T-helper 2 cell (primary cell): ENCODE measurements at regions not wholly inside any gene's neighbourhood (a gene's known extent, or its start where the extent isn't known, plus 50 kb on each side); places are given as distances from the start of the nearest gene placed in this dataset.
"Not testable (repeated sequence)": the region's sequence is repeated elsewhere in the genome, so short reads cannot be mapped to it uniquely, and the experiment has no call there.

Experiments
- DNase-seq, 5 experiments: peaks; one replicate each; pipeline versions ENCODE4 v3.0.0 to v3.0.0-alpha.2; 2012 to 2022

DNA sequence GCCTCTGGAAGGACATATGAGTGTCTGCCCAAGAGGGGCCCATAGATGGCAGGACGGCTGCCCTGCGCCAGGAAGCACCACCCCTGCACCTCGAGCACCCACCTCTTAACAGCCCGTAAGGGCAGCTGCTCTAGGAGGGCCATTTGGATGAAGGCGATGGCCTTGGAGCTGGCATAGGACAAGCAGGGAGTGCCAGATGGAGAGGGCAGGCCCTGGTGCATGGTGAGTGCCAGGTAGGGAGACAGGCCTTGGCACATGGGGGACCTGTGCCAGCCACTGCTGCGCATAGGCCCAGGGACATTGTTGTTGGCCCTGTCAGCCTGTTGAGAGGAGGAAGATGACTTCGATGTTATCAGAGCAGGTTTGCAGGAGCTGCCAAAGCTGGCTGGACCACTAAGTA lies 134.2 kb downstream of the SLC25A46 start:
- DNase-seq: no peak

DNA sequence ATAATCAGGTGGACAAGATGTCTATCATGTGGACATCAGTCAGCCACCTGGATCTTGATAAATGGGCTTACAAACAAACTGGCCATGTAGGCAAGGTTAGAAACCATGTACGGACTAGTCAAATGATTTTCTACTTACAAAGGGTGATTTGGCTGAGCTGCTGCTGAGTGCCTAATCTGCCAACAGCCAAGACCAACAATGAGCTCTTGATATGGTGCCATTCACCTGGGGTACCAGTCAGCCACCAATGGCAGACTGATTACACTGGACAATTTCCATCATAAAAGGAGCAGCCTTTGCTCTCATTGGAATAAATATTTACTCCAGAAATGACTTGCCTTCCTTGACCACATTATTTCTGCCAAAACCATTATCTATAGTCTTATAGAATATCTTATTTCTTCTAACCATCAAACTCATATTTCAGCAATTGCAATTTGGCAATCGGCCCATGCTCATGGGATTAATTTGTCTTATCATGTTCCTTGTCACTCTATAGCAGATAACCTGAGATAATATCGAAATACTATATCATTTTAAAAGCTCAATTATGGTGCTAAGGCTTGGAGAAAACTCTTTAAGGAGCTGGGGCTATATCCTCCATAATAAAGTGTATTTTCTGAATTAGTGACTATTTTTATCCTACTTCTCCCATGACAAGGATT lies 135.1 kb downstream of the SLC25A46 start:
- no peak for DNase-seq

DNA sequence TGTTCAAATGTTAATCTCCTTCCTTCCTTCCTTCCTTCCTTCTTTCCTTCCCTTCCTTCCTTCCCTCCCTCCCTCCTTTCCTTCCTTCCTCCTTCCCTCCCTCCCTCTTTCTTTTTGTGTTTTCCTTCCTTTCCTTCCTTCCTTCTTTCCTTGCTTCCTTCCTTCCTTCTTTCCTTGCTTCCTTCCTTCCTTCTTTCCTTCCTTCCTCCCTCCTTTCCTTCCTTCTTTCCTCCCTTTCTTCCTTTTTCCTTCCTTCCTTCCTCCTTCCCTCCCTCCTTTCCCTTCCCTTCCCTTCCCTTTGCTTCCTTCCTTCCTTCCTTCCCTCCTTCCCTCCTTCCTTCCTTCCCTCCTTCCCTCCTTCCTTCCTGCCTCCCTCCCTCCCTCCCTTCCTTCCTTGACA lies 136.3 kb downstream of the SLC25A46 start:
- not testable (repeated sequence) for DNase-seq

DNA sequence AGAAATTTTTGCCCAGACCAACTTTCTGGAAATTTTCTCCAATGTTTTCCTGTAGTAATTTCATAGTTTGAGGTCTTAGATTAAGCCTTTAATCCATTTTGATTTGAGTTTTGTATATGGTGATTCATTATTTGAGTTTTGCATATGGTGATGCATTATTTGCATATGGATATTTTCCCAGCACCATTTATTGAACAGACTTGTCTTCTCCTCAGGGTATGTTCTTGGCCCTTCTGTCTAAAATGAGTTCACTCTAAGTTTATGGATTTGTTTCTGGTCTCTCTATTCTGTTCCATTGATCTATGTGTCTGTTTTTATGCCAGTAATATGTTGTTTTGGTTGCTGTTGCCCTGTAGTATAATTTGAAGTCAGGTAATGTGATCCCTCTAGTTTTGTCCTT lies 139.3 kb downstream of the SLC25A46 start:
- DNase-seq: no peak

DNA sequence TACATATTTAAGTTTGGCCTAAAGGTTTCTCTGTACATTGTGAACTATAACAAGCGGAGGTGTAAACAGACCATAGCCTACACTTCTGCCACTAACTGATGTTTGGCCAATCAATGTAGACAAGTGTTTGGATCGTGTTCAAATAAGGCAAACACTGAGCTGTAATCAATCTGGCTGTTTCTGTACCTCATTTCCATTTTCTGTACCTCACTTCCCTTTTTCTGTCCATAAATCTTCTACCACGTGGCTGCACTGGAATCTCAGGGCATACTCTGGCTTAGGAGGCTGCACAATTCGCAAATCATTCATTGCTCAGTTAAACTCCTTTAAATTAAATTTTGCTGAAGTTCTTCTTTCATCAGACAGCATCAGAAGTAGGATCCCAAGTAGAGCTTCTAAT lies 140.9 kb downstream of the SLC25A46 start:
- DNase-seq: no peak

DNA sequence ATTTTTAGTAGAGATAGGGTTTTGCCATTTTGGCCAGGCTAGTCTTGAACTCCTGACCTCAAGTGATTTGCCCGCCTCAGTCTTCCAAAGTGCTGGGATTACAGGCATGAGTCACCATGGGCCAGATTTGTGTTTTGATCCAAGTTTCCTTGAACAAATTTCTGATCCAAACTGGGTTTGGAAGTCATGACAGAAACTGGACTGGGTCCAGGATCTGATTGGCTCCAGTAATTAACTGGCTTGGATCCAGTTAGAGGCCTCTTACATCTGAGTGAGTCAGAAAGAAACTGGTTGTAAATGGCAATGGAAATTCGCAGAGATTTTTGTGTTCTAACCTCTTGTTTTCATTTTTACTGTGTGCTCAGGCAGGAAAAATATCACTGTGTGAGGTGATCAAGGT lies 141.6 kb downstream of the SLC25A46 start:
- DNase-seq: no peak

DNA sequence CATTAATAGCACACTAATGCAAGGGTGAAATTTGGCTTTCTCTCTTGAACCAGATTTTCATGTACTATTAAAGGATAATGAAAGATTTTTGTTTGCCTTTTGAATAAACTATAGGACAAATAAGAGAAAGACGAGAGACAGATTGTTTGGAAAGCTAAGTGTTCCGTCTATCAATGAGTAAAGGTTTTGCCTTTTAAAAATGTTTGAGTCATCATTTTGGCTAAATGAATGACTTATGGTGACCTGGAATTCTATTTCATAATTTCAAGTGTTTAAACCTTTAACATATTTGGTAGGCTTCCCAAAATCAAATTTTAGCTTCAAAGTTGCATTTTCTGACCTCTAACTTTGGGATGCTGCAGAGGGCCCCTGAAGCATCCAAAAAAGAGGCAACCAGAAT lies 145.2 kb downstream of the SLC25A46 start:
- DNase-seq: no peak

DNA sequence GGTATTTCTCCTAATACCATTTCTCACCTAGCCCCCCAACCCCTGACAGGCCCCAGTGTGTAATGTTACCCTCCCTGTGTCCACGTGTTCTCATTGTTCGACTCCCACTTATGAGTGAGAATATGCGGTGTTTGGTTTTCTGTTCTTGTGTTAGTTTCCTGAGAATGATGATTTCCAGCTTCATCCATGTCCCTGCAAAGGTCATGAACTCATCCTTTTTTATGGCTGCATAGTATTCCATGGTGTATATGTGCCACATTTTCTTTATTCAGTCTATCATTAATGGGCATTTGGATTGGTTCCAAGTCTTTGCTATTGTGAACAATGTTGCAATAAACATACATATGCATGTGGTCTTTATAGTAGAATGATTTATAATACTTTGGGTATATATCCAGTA lies 148.4 kb downstream of the SLC25A46 start:
- not testable (repeated sequence) for DNase-seq

DNA sequence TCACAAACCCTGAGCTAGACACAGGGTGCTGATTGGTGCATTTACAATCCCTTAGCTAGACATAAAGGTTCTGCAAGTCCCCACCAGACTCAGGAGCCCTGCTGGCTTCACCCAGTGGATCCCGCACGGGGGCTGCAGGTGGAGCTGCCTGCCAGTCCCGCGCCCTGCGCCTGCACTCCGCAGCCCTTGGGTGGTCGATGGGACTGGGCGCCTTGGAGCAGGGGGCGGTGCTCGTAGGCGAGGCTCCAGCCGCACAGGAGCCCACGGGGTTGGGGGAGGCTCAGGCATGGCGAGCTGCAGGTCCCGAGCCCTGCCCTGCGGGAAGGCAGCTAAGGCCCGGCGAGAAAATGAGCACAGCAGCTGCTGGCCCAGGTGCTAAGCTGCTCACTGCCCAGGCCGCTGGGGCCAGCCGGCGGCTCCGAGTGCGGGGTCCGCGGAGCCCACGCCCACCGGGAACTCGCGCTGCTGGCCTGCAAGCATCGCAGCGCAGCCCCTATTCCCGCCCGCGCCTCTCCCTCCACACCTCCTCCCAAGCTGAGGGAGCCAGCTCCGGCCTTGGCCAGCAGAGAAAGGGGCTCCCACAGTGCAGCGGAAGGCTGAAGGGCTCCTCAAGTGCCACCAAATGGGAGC lies 155.2 kb downstream of the SLC25A46 start:
- not testable (repeated sequence) for DNase-seq

DNA sequence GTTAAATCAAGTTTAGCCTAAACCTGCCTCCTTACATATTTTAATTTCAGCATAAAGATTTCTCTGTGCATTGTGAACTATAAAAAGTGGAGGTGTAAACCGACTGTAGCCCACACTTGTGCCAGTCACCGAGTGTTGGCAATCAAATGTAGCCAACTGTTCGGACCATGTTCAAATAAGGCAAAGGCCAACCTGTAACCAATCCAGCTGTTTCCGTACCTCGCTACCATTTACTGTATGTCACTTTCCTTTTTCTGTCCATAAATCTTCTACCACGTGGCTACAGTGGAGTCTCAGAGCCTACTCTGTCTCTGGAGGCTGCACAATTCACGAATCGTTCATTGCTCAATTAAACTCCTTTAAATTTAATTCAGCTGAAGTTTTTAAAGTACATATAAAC lies 156.0 kb downstream of the SLC25A46 start:
- no peak for DNase-seq

DNA sequence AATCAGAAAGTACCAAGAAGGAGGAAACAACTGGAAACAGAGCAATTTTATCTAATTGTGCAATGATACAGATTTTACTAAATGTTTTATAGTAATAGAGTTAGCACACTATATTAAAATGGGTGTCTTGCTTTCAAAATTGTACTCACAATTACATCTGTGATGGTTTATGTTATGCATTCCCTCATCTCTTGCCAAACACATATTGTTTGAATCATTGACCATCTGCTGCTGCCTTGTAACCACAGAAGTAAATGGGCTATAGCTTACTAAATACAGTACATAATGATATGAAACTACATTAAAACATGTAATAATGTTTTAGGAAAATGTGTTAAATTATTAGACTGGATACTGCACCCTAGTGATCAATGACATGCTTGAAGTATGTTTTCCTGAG lies 158.1 kb downstream of the SLC25A46 start:
- no peak for DNase-seq

DNA sequence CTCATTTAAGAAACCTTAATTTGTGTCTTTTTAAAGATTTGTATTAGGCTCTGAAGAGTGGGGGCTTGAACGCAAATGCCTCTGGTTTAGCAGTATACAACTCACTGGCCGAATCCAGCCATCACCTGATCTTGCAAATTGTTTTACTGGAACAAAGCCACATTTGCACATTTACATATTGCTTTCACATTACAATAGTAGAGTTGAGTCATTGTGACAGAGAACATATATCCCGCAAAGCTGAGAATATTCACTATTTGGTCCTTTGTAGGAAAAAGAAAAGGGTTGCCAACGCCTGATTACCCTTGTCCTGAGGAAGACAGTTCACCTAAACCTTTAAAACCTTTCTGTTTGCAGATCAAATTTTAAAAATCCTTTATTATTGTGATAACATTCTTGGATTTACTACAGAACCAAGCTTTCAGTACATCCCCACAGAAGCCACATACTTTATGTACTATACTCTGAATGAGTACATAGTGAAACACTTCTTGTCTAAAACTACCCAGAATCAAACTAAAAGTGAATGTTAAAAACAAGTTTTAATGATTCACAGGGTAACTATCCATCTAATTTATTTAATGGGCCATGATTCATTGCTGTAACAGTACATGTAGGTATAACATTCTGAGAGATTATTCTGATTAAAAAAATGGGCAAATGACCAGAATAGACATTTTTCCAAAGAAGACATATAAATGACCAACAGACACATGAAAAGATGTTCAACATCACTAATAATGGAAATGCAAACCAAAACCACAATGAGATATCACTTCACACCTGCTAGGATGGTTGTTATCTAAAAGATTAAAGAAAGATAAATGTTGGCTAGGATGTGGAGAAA lies 161.0 kb downstream of the SLC25A46 start:
- DNase-seq: peak in 1 of 5 experiments; percentile 6

DNA sequence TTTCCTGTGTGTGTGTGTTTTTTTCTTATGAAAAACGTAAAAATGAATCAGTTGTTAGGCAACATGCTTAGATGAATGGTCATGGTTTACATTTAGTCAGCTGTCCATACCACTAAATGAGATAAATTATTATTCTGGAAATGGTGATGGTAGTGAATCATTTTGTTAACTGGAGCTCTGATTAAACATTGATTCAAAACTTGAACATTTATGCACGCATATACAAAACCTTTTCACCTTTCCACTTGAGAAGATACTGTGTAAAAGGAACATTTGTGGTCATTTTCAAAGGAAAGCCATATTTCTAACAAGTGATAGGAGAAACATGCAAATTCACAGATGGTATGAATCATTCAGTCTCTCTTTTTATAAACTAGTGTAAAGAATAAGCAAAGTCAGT lies 162.0 kb downstream of the SLC25A46 start:
- DNase-seq: no peak

DNA sequence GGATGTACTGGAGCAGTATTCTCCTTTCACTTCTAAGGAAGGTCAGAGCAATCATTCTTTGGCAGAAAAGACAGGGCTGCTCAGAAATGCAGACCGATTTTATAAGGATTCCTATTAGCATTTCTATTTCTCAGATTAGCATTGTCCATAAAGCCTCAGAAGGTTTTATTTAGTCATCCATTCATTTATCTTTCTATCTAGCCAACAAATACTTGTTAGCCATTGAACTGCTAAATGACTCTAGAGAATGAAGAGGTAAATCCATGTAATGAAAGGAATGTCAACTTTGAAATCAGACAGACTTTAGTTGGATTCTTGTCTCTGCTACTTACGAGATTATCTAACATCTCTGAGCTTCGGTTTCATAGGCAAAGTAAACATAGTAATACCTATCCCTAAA lies 165.2 kb downstream of the SLC25A46 start:
- no peak for DNase-seq

DNA sequence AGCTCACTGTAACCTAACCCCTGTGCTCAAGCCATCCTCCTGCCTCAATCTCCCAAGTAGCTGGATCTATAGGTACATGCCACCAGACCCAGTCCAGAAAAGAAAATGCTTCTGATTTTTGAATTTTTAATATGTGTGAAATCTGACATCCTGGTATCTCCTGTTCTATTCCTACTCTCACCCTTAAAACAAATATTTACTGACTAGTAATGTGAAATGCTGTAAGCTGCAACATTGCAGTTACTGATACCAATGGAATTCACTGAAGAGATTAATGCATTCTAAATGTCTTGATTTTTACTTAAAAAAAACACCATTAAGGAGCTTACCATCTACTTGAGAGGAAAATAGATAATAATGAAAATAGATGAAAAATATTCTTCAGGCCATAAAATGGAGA lies 162.7 kb upstream of the TSLP start:
- no peak for DNase-seq

DNA sequence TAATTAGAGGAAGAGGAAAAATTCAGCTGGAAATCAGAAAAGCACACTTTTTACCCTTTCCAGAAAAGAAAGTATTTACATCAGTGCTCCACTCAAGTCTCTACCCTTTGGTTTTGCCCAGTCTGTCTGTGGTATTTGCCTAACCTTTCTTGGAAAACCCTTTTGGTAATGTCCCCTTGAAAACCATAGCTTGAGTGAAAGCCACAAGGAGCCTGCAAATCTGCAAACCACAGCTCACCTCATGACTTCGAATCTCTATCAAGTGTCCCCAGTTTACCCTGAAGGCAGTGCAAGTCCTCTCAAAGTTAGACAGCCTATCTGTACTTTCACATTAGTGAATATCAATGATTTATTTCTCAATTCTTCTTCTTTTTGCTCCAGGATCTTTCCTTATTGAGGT lies 162.1 kb upstream of the TSLP start:
- DNase-seq: no peak

DNA sequence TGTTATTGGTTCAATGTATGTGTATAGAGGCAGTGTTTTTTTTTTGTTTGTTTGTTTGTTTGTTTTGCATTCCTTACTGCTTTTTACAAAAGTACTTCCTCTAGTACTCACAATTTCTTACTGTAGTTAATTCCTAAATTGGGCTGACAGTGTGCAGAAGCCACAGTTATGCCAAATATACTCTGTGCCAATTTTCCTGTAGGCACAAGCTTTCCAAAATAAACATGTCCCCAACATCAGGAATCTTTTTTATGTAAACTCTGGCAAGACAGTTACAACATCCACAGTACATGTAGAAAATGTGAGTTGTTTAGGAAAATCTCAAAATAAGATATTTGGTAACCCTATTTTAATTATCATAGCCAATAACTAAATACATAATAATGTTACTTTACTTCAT lies 161.6 kb upstream of the TSLP start:
- no peak for DNase-seq

DNA sequence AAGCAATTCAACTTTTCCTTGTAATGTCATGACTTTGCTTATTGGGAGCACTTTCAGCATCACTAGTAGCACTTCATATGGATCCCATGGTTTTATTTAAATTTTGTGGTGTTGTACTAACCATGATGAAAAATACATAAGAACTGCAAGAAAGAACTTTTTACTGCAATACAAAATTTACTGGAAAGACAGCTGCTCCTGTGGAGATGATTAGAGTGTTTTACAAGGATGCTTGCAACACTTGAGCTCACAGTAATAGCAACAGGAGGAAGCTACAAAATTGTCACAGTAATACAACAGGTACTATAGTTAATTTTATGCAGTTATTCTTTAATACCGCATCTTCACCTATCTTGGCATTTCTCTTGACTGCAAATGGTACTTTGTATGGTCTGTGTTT lies 158.3 kb upstream of the TSLP start:
- DNase-seq: no peak

DNA sequence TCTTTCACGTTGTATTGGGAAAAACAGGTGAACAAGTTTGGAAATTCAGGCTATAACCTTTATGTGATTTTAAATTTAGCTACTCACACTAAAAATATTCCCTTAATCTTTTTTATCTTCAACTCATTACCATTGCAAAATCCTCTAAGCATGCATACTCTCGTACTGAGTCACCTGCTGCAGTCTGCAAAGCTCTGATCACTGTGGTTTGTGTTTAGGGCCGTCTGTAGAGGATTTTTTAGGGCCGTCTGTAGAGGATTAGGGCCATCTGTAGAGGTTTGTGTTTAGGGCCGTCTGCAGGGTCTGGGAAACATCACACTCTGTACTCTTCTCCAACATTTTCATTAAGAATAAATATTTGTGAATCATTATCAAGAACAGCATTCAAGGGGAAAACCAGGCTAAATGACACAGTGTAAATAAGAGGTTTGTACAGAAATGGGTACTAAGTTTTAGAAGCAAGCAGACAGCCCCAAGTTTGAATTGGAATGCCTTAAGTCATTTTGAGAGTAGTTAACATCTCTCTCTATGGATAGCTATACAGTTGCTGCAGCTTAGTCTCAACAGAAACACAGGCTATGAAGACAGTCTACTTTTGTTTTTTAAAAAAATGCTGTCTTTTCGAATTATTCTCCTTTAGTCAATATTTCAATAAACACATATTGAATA lies 155.0 kb upstream of the TSLP start:
- peak in 1 of 5 experiments; percentile 42 for DNase-seq

DNA sequence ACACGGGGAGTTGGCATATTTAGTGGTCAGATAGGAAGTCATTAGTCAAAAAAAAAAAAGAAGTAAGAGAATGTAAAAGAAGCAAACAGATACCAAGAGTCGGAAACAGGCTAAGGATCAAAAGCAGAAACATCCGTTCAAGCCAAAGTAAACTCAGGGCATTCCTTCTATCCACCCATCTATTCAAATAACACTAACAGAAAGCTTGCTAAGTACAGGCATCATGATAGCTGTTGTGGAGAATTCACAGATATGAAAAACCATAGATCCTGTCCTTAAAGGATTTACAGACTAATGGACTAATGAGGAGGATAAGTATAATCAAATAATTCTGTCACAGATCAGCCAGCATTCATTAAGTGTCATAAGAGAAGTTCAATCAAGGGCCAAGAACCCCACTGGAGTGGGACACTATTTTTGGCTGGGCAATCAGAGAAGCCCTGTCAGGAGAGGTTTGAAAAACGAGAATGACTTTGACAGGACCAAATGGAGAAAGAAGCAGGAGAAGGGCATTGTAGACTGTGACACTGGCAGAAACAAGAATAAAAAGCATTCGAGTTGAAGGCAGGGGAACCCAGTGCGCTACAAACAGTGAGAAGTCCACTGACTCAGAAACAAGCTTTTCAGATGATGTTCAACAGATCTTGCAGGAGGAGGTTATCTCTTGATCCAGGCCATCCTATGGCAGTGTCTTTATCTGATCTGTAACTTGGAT lies 154.2 kb upstream of the TSLP start:
- DNase-seq: no peak

DNA sequence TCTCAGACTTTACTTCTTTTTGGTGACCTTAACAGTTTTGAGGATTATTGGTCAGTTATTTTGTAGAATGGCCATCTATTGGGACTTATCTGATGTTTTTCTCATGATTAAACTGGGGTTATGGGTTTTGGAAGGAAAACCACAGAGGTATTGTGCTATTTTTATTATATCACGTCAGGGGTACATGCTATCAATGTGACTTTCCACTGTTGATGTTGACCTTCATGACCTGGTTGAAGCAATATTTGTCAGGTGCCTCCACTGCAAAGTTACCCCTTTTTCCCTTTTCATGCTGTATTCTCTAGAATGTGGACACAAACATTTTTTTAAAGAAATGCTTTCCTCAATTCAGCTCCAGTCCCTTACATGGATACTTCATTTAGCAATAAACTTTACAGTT lies 152.8 kb upstream of the TSLP start:
- DNase-seq: no peak

DNA sequence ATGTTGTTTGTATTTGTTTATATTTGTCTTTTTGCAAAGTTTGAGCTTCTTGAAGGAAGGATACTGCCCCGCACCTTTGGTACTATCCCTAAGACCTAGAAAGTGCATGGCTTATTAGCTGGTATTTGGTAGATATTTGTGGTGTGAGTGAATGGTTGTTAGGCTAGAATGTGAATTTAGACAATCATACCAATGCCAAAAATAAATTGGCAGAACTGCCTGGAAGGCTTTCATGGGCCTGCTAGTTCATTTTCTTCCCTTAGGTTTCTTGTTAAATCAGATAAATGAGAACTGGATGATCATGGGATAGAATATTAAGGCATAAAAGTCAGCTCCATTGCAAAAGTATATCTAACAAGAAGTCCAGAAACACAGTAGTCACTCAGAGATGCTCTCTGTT lies 147.5 kb upstream of the TSLP start:
- no peak for DNase-seq

DNA sequence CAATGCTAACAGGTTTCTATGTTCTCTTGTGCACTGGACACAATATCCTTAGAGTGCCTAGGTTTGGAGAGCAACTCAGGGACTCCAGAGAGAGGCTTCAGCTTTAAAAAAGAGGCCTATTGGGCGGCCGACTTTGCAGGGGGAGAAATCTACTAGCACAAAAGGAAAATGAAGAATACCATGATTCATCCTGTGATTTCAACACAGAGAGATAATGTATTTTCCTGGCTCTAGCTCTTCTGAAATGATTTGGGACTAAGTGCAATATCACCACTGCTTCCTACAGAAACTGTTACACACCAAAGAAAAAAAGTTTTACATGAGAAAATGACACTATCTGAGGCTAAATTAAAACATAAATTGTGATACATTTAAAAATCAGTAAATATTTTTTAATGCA lies 146.1 kb upstream of the TSLP start:
- DNase-seq: no peak
